GM19328 (cell line): ENCODE measurements at regions not wholly inside any gene's neighbourhood (a gene's known extent, or its start where the extent isn't known, plus 50 kb on each side); places are given as distances from the start of the nearest gene placed in this dataset.

ENCODE experiments used
- ATAC-seq: cut with Tn5 transposase; IDR thresholded peaks from one replicate; pipeline ENCODE4 v1.9.1; 2021; ENCODE audit warnings: mild to moderate bottlenecking, moderate library complexity; ENCODE audit not compliant: unreplicated experiment

- ATAC-seq: no peak
Measured at GRCh38 chr4:24015782-24016181, 125.9 kb upstream of the PPARGC1A start.

GRCh38 chr4:24013668-24014422 is 124.0 kb upstream of the PPARGC1A start:
- no peak for ATAC-seq

- ATAC-seq: no peak
Measured at GRCh38 chr4:24010994-24011393, 121.1 kb upstream of the PPARGC1A start.

- no peak for ATAC-seq
Measured at GRCh38 chr4:24010573-24010972, 120.7 kb upstream of the PPARGC1A start.

GRCh38 chr4:24007860-24008261 is 118.0 kb upstream of the PPARGC1A start:
- ATAC-seq: no peak

- ATAC-seq: no peak
Measured at GRCh38 chr4:24006269-24006668, 116.4 kb upstream of the PPARGC1A start.

GRCh38 chr4:24003926-24004325 is 114.1 kb upstream of the PPARGC1A start:
- no peak for ATAC-seq

GRCh38 chr4:24003496-24003895 is 113.6 kb upstream of the PPARGC1A start:
- ATAC-seq: no peak

GRCh38 chr4:24002330-24002966 is 112.6 kb upstream of the PPARGC1A start:
- ATAC-seq: no peak

GRCh38 chr4:24001486-24002329 is 111.9 kb upstream of the PPARGC1A start:
- no peak for ATAC-seq

GRCh38 chr4:24000470-24000831 is 110.6 kb upstream of the PPARGC1A start:
- no peak for ATAC-seq

GRCh38 chr4:23999714-24000469 is 110.0 kb upstream of the PPARGC1A start:
- no peak for ATAC-seq

GRCh38 chr4:23993373-23993772 is 103.5 kb upstream of the PPARGC1A start:
- ATAC-seq: no peak

GRCh38 chr4:23991444-23991843 is 101.6 kb upstream of the PPARGC1A start:
- no peak for ATAC-seq

- no peak for ATAC-seq
Measured at GRCh38 chr4:23986270-23986669, 96.4 kb upstream of the PPARGC1A start.

- ATAC-seq: no peak
Measured at GRCh38 chr4:23981328-23981727, 91.5 kb upstream of the PPARGC1A start.

GRCh38 chr4:23979534-23979933 is 89.7 kb upstream of the PPARGC1A start:
- no peak for ATAC-seq

GRCh38 chr4:23978002-23978401 is 88.2 kb upstream of the PPARGC1A start:
- ATAC-seq: no peak

GRCh38 chr4:23976423-23976822 is 86.6 kb upstream of the PPARGC1A start:
- no peak for ATAC-seq

- no peak for ATAC-seq
Measured at GRCh38 chr4:23973308-23973855, 83.5 kb upstream of the PPARGC1A start.

- no peak for ATAC-seq
Measured at GRCh38 chr4:23972805-23973204, 83.0 kb upstream of the PPARGC1A start.
